Activated CD8-positive, alpha-beta memory T cell treated with anti-CD3 and anti-CD28 coated beads, Interleukin-2, amount 50 U/mL, for 1 hour (primary cell): ENCODE measurements at regions not wholly inside any gene's neighbourhood (a gene's known extent, or its start where the extent isn't known, plus 50 kb on each side); places are given as distances from the start of the nearest gene placed in this dataset.

ENCODE experiments used
- DNase-seq: peaks from one replicate; pipeline ENCODE4 v3.0.0-alpha.2; 2020; ENCODE audit errors: extremely low read depth

- DNase-seq, result no peak
These were observed 107.3 kb upstream of the STARD3NL start for GRCh38 chr7:38070718-38071117.

GRCh38 chr7:38086857-38087256 is 91.2 kb upstream of the STARD3NL start:
- DNase-seq, result no peak

- no peak for DNase-seq
These were observed 75.5 kb upstream of the STARD3NL start for GRCh38 chr7:38102507-38102906.

- no peak for DNase-seq
These were observed 72.1 kb upstream of the STARD3NL start for GRCh38 chr7:38105874-38106483.

- peak; percentile 35 for DNase-seq
These were observed 70.6 kb upstream of the STARD3NL start for GRCh38 chr7:38107486-38107893.

- no peak for DNase-seq
These were observed 66.0 kb upstream of the STARD3NL start for GRCh38 chr7:38112075-38112474.

GRCh38 chr7:38120076-38120475 is 58.0 kb upstream of the STARD3NL start:
- DNase-seq, result no peak

GRCh38 chr7:38122501-38122900 is 55.5 kb upstream of the STARD3NL start:
- no peak for DNase-seq

- DNase-seq, result no peak
These were observed 54.6 kb upstream of the STARD3NL start for GRCh38 chr7:38123494-38123893.

- no peak for DNase-seq
These were observed 50.5 kb upstream of the STARD3NL start for GRCh38 chr7:38127216-38128207.
